LNCaP clone FGC (cell line): ENCODE measurements at regions not wholly inside any gene's neighbourhood (a gene's known extent, or its start where the extent isn't known, plus 50 kb on each side); places are given as distances from the start of the nearest gene placed in this dataset.

Experiments
- DNase-seq: peaks from one replicate; pipeline ENCODE4 v3.0.0-alpha.2; 2011; ENCODE audit warnings: low read depth
- H3K4me3 ChIP-seq: 2 replicates; pipeline ENCODE4 v1.5.1; 2011; ENCODE audit warnings: mild to moderate bottlenecking, low read depth, low read length, control low read depth
- CTCF ChIP-seq: IDR thresholded peaks from 2 replicates; pipeline ENCODE4 v1.5.1; 2012; ENCODE audit warnings: mild to moderate bottlenecking; ENCODE audit not compliant: control insufficient read depth, insufficient read depth; ENCODE audit errors: extremely low read depth

- DNase-seq = no peak
- no peak overlapping the region for H3K4me3 ChIP-seq
- TF ChIP-seq CTCF = no peak
Observed at GRCh38 chr1:8139383-8139782, 113.3 kb upstream of the ERRFI1 start.

DNA sequence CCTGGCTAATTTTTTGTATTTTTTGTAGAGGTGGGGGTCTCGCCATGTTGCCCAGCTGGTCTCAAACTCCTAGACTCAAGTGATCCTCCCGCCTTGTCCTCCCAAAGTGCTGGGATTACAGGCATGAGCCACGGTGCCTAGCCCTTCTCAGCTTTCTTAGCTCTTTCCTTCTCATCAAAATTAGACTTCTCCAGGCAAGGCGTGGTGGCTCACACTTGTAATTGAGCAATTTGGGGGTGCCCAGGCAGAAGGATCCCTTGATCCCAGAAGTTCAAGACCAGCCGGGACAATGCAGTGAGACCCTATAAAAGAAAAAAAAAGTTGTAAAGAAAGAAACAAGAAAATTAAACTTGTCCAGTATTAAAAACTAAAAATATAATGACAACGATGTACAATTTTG is 112.6 kb upstream of the ERRFI1 start:
- no peak for TF ChIP-seq CTCF
- no peak overlapping the region for H3K4me3 ChIP-seq
- no peak for DNase-seq

GRCh38 chr1:8137481-8138244 is 111.6 kb upstream of the ERRFI1 start:
- DNase-seq = no peak
- no peak overlapping the region for H3K4me3 ChIP-seq
- TF ChIP-seq CTCF = no peak

DNA sequence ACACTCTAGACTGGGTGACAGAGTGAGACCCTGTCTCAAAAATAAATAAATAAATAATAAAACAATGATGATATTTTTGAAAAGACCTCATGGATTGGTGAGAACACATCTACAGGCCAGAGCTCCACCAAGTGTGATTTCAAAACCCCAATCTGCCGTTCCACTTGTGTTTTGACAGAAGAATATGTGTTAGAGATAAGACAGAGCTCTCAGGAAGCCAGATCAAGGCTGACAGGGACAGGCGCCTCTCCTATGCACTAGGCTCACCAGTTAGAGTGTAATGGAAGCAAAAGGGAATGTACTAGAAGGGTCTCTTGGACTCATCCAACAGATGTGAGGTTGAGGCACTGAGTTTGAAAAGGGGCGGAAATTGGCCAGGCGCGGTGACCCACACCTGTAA is 110.7 kb upstream of the ERRFI1 start:
- no peak for TF ChIP-seq CTCF
- DNase-seq = no peak

GRCh38 chr1:8135250-8135649 is 109.1 kb upstream of the ERRFI1 start:
- TF ChIP-seq CTCF = no peak
- no peak overlapping the region for H3K4me3 ChIP-seq
- DNase-seq = no peak

More for the DNA sequence above, 110.7 kb upstream of the ERRFI1 start:
- H3K4me3 ChIP-seq = no peak overlapping the region

DNA sequence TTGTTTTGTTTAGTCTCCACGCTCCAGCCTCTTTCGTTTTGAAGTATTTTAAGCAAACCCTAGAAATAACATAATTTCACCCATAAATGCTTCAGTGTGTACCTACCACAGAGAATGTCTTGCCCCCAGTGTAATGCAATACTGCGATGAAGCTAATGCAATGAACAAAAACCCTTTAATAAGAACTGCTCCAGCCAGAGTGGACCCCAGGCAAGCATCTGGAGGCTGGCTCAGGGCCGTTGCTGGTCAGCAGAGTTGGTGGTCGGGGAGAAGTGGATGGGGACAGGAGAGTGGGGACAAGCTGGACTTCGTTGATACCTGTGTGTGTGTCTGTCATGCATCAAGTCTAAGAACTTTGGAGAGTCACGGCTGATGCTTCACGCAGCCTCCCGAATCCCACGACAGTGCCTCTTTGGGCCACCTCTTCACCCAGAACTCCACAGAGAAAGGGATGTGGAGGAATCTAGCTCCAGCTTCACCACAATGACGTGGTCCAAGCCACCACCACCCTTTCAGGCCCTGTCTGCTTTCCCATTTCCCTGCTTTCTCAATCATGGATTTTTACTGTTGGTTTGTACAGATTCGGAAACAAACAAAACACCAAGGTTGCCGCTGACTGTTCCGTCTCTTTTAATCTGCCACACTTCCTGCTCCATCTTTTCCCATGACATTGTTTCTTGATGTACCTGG is 108.6 kb upstream of the ERRFI1 start:
- no peak for DNase-seq
- H3K4me3 ChIP-seq = no peak overlapping the region
- TF ChIP-seq CTCF = no peak
